Lower lobe of right lung (tissue), 2 donors: ENCODE measurements at regions not wholly inside any gene's neighbourhood (a gene's known extent, or its start where the extent isn't known, plus 50 kb on each side); places are given as distances from the start of the nearest gene placed in this dataset.
A peak's percentile ranks its signal among the peaks of the same experiment; 100 is the strongest.

Experiments used
- ATAC-seq, 2 donors: fragments of 200-7000 bp; cut with Tn5 transposase; one replicate each; pipeline ENCODE4 v1.9.1; 2020 to 2022; ENCODE audit warnings: mild to moderate bottlenecking in 2 of 2, moderate library complexity in 2 of 2
- DNase-seq: peaks from one replicate; pipeline ENCODE4 v3.0.0-alpha.2; 2020
- H3K27ac ChIP-seq: fragments of 200-600 bp; one replicate; pipeline ENCODE4 v1.8.0; 2022
- H3K27me3 ChIP-seq: fragments of 200-600 bp; one replicate; pipeline ENCODE4 v1.8.0; 2022; ENCODE audit warnings: low read depth
- H3K36me3 ChIP-seq: fragments of 200-600 bp; one replicate; pipeline ENCODE4 v1.8.0; 2022; ENCODE audit warnings: mild to moderate bottlenecking
- H3K4me1 ChIP-seq: fragments of 200-600 bp; one replicate; pipeline ENCODE4 v1.8.0; 2022
- H3K4me3 ChIP-seq: fragments of 200-600 bp; one replicate; pipeline ENCODE4 v1.8.0; 2022; ENCODE audit warnings: mild to moderate bottlenecking
- H3K9me3 ChIP-seq: fragments of 200-600 bp; one replicate; pipeline ENCODE4 v1.8.0; 2022
- intact Hi-C: fragments of 100-400 bp; cut with DNase I; formaldehyde crosslinking; loops from one replicate; pipeline ENCODE4 v1.11.0; 2022
- TF ChIP-seq, protein P1 (sequence below): fragments of 200-600 bp; IDR thresholded peaks from one replicate; pipeline ENCODE4 v1.8.0; 2022; ENCODE audit warnings: antibody characterized with exemption, mild to moderate bottlenecking
- donor health status: DM: no; HTN: yes; CAD: no; lungs with severe emphysema.

DNA sequence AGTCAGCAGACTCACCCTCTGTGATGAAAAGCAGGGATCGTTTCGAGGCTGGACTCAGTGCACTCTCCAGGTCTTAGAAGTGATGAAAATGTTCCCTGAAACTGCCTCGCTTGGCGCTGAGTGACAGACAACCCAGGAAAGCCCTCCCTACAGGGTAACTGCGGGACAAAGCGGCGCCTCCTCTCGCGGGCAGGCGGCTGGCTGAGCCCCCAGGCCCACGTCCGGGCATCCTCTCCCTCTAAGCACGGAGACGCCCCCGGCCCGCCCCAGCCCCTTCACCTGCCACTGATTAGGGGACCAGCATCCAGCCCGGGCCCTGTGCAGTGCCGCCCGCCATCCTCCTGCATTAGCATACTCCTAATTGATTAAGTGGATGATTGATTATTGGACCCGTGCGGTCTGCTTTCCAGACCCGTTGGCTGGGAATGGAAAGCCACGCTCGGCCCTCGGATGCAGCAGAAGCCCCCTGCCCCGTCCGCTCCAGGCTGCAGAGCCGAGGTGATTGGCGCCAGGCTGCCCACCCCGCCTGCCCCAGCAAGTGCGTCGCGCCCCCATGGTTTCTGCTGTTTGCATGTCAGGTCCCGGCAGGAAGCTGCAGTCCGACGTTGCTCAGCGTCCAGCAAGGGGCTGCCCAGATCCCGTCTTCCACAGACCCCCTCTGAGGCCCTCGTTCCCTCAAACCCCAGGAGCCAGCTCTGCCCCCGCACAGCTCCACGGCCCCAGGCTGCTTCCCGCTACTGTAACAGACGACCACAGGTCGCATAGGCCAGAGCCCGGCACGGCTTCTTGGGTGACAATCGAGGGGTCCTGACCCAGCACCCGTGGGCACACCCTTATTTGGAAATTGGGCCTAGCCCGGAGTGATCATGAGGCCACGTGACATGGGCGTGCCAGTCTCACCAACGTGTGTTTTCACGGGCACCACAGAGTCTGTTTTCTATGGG, 131.6 kb downstream of the DLL1 start:
- ATAC-seq (no peak), DNase-seq (peak; percentile 46)
- no peak overlapping the region for H3K4me3 ChIP-seq
- TF ChIP-seq, protein P1, sequence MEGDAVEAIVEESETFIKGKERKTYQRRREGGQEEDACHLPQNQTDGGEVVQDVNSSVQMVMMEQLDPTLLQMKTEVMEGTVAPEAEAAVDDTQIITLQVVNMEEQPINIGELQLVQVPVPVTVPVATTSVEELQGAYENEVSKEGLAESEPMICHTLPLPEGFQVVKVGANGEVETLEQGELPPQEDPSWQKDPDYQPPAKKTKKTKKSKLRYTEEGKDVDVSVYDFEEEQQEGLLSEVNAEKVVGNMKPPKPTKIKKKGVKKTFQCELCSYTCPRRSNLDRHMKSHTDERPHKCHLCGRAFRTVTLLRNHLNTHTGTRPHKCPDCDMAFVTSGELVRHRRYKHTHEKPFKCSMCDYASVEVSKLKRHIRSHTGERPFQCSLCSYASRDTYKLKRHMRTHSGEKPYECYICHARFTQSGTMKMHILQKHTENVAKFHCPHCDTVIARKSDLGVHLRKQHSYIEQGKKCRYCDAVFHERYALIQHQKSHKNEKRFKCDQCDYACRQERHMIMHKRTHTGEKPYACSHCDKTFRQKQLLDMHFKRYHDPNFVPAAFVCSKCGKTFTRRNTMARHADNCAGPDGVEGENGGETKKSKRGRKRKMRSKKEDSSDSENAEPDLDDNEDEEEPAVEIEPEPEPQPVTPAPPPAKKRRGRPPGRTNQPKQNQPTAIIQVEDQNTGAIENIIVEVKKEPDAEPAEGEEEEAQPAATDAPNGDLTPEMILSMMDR = no peak
- H3K27me3 ChIP-seq = no peaks in the 10 kb centered on the region
- no peaks in the 10 kb centered on the region for H3K9me3 ChIP-seq
- no peak overlapping the region for H3K27ac ChIP-seq
- no peaks in the 10 kb centered on the region for H3K4me1 ChIP-seq
- intact Hi-C loops = no loop called here
- H3K36me3 ChIP-seq = no peaks in the 10 kb centered on the region

- no peaks in the 10 kb centered on the region for H3K9me3 ChIP-seq
- H3K27me3 ChIP-seq = no peaks in the 10 kb centered on the region
- H3K36me3 ChIP-seq = no peaks in the 10 kb centered on the region
- no peak overlapping the region for H3K4me3 ChIP-seq
- TF ChIP-seq, protein P1 = no peak
- ATAC-seq (no peak), DNase-seq (peak; percentile 29)
- H3K27ac ChIP-seq = no peak overlapping the region
- no peaks in the 10 kb centered on the region for H3K4me1 ChIP-seq
- intact Hi-C loops = no loop called here
Measured at GRCh38 chr6:170158296-170159021, 132.4 kb downstream of the DLL1 start.

DNA sequence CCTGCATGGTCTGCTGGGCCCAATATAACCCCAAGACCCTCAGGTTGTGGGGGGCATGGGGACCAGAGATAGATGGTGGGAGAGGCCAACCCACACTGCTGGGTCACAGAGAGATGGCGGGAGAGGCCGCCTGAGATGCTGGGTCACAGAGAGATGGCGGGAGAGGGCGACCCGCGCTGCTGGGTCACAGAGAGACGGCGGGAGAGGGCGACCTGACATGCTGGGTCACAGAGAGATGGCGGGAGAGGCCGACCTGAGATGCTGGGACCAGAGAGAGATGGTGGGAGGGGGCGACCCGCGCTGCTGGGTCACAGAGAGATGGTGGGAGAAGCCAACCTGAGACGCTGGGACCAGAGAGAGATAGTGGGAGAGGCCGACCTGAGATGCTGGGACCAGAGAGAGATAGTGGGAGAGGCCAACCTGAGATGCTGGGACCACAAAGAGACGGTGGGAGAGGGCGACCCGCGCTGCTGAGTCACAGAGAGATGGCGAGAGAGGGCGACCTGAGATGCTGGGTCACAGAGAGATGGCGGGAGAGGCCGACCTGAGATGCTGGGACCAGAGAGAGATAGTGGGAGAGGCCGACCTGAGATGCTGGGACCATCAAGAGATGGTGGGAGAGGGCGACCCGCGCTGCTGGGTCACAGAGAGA, 133.2 kb downstream of the DLL1 start:
- intact Hi-C loops = no loop called here
- ATAC-seq (no peak), DNase-seq (peak; percentile 30)

DNA sequence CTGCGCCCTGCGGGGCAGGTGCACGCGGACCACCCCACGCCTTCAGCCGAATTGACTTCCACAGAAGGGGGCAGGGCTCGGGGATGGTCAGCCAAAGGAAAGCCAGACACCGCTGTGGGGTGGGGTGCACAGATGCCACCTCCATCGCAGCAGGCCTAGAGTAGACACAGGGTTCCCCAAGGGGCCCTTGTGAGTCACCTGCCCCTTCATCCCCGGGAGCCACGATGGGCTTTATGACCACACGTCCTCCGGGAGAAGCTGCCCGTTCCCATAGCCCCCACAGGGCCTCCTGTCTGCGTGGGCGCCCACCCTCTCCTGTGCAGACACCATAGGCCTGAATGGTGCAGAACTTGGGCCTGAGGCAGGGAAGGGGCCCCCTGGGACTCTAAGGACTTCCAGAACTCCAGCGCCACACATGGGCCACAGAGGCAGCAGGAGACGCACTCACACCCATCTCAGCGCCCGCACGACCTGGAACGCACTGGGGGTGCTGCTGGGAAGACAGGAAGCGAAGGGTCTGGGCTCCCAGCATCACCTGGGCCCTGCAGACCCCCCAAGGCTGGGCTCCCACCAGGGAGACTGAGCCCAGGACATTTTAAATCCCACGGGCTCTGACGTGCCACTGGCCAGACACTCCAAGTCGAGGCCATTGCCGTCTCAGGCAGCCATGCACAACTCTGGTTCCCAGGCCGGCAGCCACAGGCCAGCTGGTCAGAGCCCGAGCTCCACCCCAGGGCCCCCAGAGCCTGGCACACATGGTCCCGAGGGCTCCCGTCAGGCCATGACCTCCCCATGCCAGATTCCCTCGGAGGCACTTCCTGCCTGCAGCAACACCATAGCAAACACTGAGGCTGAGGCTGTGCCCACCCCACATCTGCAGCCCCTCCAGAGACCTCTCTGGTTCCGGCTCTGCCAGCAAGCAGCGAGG, 134.2 kb downstream of the DLL1 start:
- DNase-seq (peak; percentile 37), ATAC-seq (no peak)
- H3K36me3 ChIP-seq = no peaks in the 10 kb centered on the region
- no peak overlapping the region for H3K27ac ChIP-seq
- intact Hi-C loops = no loop called here
- no peaks in the 10 kb centered on the region for H3K9me3 ChIP-seq
- H3K4me1 ChIP-seq = peaks cover 14% of the 10 kb centered on the region
- TF ChIP-seq, protein P1 = no peak
- peaks cover 7% of the 10 kb centered on the region for H3K27me3 ChIP-seq
- H3K4me3 ChIP-seq = no peak overlapping the region

More for the DNA sequence above, 133.2 kb downstream of the DLL1 start:
- Histone ChIP-seq H3K4me3 (no peak overlapping the region), H3K4me1 (peaks cover 4% of the 10 kb centered on the region), H3K9me3 (no peaks in the 10 kb centered on the region), H3K36me3 (no peaks in the 10 kb centered on the region), H3K27me3 (no peaks in the 10 kb centered on the region), H3K27ac (no peak overlapping the region)
- TF ChIP-seq, protein P1 = no peak
